Right atrium auricular region (tissue), 2 donors: ENCODE measurements at regions not wholly inside any gene's neighbourhood (a gene's known extent, or its start where the extent isn't known, plus 50 kb on each side); places are given as distances from the start of the nearest gene placed in this dataset.

Experiments used
- DNase-seq: peaks from one replicate; pipeline ENCODE4 v3.0.0-alpha.2; 2019; ENCODE audit warnings: low spot score
- H3K27ac ChIP-seq, 2 donors: fragments of 200-600 bp; sonication (generic); 1 replicate in 1 of 2; 2 replicates in 1 of 2; pipeline ENCODE4 v1.5.1; 2016 to 2019
- H3K27me3 ChIP-seq, 2 donors: fragments of 200-600 bp; sonication (generic); one replicate each; pipeline versions ENCODE4 v1.5.1 to v1.6.0; 2017 to 2019
- H3K36me3 ChIP-seq: fragments of 200-600 bp; sonication (generic); one replicate; pipeline ENCODE4 v1.5.1; 2016
- H3K4me1 ChIP-seq, 2 donors: fragments of 200-600 bp; sonication (generic); one replicate each; pipeline versions ENCODE4 v1.5.1 to v1.6.0; 2017 to 2019
- H3K4me3 ChIP-seq, 2 donors: fragments of 200-600 bp; sonication (generic); 1 replicate in 1 of 2; 2 replicates in 1 of 2; pipeline ENCODE4 v1.5.1; 2017 to 2019; ENCODE audit warnings: mild to moderate bottlenecking in 1 of 2, moderate library complexity in 1 of 2
- H3K9me3 ChIP-seq, 2 donors: fragments of 200-600 bp; sonication (generic); one replicate each; pipeline ENCODE4 v1.5.1; 2019
- CTCF ChIP-seq, 2 donors: fragments of 200-600 bp; sonication (generic); IDR thresholded peaks; one replicate each; pipeline ENCODE4 v1.5.1; 2019; ENCODE audit warnings: antibody characterized with exemption in 2 of 2

- DNase-seq: no peak
- no peak overlapping the region for H3K4me3 ChIP-seq
- no peaks in the 10 kb centered on the region for H3K9me3 ChIP-seq
- TF ChIP-seq CTCF (IDR thresholded peaks at IDR 0.05): peak; percentile 51 to 67
- no peaks in the 10 kb centered on the region for H3K36me3 ChIP-seq
- no peaks in the 10 kb centered on the region for H3K4me1 ChIP-seq
- H3K27ac ChIP-seq: no peak overlapping the region
- H3K27me3 ChIP-seq: no peaks in the 10 kb centered on the region
Observed at GRCh38 chr6:86856937-86857563, 80.3 kb upstream of the HTR1E start.

GRCh38 chr6:86856379-86856778 is 80.9 kb upstream of the HTR1E start:
- TF ChIP-seq CTCF (IDR thresholded peaks at IDR 0.05): no peak
- H3K27ac ChIP-seq: no peak overlapping the region
- H3K4me1 ChIP-seq: no peaks in the 10 kb centered on the region
- no peaks in the 10 kb centered on the region for H3K36me3 ChIP-seq
- DNase-seq: no peak
- no peaks in the 10 kb centered on the region for H3K27me3 ChIP-seq
- H3K4me3 ChIP-seq: no peak overlapping the region
- no peaks in the 10 kb centered on the region for H3K9me3 ChIP-seq

GRCh38 chr6:86848986-86849385 is 88.3 kb upstream of the HTR1E start:
- H3K27me3 ChIP-seq: no peaks in the 10 kb centered on the region
- no peaks in the 10 kb centered on the region for H3K4me1 ChIP-seq
- no peaks in the 10 kb centered on the region for H3K36me3 ChIP-seq
- no peak for TF ChIP-seq CTCF (IDR thresholded peaks at IDR 0.05)
- no peaks in the 10 kb centered on the region for H3K9me3 ChIP-seq
- no peak for DNase-seq
- no peak overlapping the region for H3K27ac ChIP-seq
- no peak overlapping the region for H3K4me3 ChIP-seq

- Histone ChIP-seq H3K9me3 (no peaks in the 10 kb centered on the region), H3K27ac (no peak overlapping the region), H3K4me3 (no peak overlapping the region), H3K36me3 (no peaks in the 10 kb centered on the region), H3K27me3 (no peaks in the 10 kb centered on the region), H3K4me1 (no peaks in the 10 kb centered on the region)
- DNase-seq: no peak
- no peak for TF ChIP-seq CTCF (IDR thresholded peaks at IDR 0.05)
Observed at GRCh38 chr6:86832686-86833085, 104.6 kb upstream of the HTR1E start.

- H3K36me3 ChIP-seq: no peaks in the 10 kb centered on the region
- no peak for TF ChIP-seq CTCF (IDR thresholded peaks at IDR 0.05)
- H3K27ac ChIP-seq: no peak overlapping the region
- no peaks in the 10 kb centered on the region for H3K9me3 ChIP-seq
- no peak for DNase-seq
- no peak overlapping the region for H3K4me3 ChIP-seq
- H3K27me3 ChIP-seq: no peaks in the 10 kb centered on the region
- no peaks in the 10 kb centered on the region for H3K4me1 ChIP-seq
Observed at GRCh38 chr6:86825436-86825835, 111.9 kb upstream of the HTR1E start.

- Histone ChIP-seq H3K27ac (no peak overlapping the region), H3K27me3 (no peaks in the 10 kb centered on the region)
- no peak for TF ChIP-seq CTCF (IDR thresholded peaks at IDR 0.05)
Observed at GRCh38 chr6:86822747-86823146, 114.6 kb upstream of the HTR1E start.

More at GRCh38 chr6:86822747-86823146, 114.6 kb upstream of the HTR1E start:
- DNase-seq: no peak
- H3K4me1 ChIP-seq: no peaks in the 10 kb centered on the region
- H3K4me3 ChIP-seq: no peak overlapping the region
- H3K36me3 ChIP-seq: no peaks in the 10 kb centered on the region
- no peaks in the 10 kb centered on the region for H3K9me3 ChIP-seq
